NCI-H460 (cell line): ENCODE measurements at regions not wholly inside any gene's neighbourhood (a gene's known extent, or its start where the extent isn't known, plus 50 kb on each side); places are given as distances from the start of the nearest gene placed in this dataset.
"Not testable (repeated sequence)": the region's sequence is repeated elsewhere in the genome, so short reads cannot be mapped to it uniquely, and the experiment has no call there.

Source experiments
- DNase-seq: peaks from one replicate; pipeline ENCODE4 v3.0.0-alpha.2; 2016; ENCODE audit warnings: low read depth; ENCODE audit errors: extremely low read depth

DNA sequence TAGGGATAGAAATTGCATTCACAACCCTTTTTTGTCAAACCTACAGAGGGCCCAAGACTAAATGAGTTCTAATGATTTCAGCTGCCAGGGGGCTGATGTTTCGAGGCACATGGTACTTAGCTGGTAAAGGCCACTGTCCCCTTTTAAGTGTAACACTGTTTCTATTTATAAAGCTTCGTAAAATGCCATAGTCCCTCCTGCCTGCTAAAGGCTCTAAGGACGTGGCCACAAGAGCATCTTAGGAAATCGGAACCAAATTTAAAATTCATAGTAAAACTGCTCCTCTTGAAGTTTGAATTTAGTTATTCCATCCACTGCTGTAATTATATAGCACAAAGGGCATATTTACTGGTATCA, 170.3 kb upstream of the WWC1 start:
- no peak for DNase-seq

DNA sequence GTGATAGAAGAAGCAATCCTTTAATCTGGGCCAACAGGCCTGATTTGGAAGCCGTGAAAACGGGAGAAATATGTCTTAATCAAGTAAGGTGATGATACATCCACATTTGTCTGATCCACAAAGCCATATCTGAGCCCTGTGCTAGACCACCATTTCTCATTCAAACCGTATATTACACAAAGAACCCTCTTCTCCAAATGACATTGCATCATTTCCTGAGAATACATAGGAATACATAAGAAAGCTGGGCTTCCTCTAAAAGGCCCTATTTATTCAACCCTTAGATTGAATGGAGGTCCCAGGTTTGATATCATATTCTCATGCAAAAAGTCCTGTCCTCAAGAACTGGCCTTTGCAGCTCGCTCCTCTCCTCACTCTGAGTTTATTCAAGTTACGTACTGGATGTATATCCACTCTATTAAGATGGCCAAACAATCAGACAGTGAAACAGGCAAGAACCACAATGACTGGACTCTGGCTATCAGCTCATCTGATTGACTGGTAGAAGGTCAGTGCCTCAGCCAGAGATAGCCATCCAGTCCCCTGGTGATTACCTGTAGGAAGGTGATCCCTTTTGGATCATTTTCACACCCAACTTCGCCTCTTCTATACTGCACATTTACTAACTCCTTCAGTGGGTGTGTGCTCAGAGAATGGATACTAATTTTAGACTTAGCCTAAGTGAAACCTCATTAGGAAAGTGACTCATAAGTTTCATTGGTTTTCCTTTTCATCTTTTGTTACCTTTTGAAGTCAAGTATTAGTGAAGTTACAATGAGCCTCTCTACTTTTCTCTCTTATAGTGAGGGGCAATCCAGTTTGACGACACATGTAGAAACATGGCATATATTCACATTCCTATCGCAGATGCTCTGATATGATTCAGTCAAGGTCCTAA, 167.6 kb upstream of the WWC1 start:
- no peak for DNase-seq

- no peak for DNase-seq
Measured at GRCh38 chr5:168125445-168126199, 165.8 kb upstream of the WWC1 start.

DNA sequence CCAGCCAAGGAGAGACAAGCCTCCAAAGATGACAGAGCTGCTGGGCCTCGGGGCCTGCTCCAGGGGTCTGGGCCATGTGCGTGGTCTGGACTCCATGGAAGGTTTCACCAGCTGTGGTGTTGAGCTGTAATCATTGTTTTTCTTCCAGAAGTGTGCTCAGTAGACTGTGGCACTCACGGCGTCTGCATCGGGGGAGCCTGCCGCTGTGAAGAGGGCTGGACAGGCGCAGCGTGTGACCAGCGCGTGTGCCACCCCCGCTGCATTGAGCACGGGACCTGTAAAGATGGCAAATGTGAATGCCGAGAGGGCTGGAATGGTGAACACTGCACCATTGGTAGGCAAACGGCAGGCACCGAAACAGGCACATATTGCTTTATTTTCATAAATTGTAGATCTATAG, 164.8 kb upstream of the WWC1 start:
- no peak for DNase-seq

DNA sequence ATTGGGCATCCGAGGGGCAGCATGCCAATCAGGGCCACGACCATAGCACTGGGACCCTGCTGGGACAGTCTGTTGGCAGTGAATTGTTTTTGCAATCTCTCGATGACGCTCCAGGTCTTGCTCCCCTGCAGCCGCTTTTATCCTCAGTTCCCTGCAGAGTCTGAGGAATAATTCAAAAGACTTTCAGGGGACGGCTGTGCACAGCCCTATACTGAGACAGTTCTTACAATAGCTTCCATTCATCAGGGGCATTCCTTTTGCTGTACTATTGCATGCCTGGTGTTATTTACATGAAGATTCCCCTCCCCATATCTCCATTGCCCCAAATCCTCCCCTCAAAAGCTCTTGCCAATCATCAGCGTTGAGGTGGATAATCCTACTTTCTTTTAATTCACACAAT, 163.3 kb upstream of the WWC1 start:
- no peak for DNase-seq

DNA sequence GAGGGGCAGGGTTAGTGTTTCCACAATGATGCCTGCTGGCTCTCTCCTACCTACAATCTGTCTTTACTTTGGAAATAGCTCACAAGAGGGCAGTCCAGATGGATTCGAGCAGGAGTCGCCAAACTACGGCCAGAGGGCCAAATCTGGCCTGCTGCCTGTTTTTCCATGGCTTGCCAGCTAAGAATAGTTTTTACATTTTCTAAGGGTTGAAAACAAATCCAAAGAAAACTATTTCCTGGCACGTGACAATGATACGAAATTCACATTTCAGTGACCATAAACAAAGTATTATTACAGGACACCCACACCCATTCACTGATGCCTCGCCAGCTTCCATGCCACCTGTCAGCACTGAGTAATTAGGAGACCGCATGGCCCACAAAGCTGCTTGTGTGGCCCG, 162.9 kb upstream of the WWC1 start:
- no peak for DNase-seq

GRCh38 chr5:168131519-168131918, 159.9 kb upstream of the WWC1 start:
- DNase-seq = no peak

GRCh38 chr5:168132241-168132641, 159.2 kb upstream of the WWC1 start:
- no peak for DNase-seq

GRCh38 chr5:168135897-168136296, 155.5 kb upstream of the WWC1 start:
- DNase-seq = no peak

DNA sequence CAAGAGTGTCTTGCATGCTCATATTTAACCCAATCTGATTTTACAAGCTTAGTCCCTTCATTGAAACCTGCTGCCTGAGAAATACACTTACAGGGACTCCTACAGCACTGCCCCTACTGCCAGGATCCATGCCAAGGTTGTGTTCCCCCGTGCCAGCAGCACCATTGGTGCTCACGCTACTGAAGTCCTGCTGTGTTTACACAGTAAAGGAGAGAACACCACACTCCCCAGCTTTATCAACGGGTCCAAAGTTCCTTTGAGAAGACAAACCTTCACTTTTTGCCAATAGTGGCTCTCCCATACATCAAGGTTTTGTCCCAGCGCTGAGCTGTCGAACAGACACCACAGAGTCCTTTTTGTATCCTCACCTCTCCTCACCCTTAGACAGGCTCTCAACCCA, 155.1 kb upstream of the WWC1 start:
- no peak for DNase-seq

- DNase-seq = no peak
Measured at GRCh38 chr5:168137265-168137664, 154.2 kb upstream of the WWC1 start.

GRCh38 chr5:168140241-168140640, 151.2 kb upstream of the WWC1 start:
- DNase-seq = no peak

DNA sequence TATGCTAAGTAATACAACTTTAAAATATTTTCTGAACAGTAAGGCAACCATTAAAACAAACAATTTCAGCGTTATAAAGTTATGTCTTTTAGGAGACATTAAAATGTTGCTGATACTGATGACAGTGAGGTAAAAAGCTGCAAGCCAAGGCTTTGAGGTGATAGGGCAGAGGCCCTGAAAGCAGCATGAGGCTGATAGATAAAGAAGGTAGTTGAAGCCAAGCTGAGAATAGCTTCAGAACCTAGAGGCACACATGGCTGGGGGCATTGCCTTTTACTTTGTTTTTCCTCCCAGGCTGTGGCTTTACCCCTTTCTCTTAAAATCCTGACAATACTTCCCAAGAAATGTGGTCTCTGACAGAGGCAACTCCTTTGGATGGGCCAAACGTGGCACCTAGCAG, 149.0 kb upstream of the WWC1 start:
- DNase-seq = no peak

GRCh38 chr5:168143521-168143920, 147.9 kb upstream of the WWC1 start:
- not testable (repeated sequence) for DNase-seq

GRCh38 chr5:168147106-168147505, 144.3 kb upstream of the WWC1 start:
- DNase-seq = no peak

- DNase-seq = no peak
Measured at GRCh38 chr5:168147568-168148360, 143.7 kb upstream of the WWC1 start.

GRCh38 chr5:168151041-168151440, 140.4 kb upstream of the WWC1 start:
- no peak for DNase-seq

DNA sequence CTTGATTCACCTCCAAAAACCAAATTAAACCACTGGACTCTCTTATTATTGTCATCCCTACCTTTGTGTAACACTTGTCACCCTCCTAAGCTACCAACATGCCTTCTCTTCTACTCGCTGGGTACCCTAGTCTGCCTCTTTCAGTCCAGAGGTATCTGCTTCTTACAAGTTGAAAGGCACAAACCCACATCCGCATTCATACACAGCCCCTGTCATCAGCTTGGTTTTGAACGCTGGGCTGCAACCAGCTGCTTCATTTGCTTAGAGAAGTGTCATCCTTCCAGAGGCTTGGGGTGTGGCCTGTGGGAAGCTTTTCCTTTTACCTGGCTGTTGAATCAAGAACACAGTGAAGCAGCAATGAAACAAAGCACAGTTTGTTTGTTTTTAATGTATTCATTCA, 138.8 kb upstream of the WWC1 start:
- DNase-seq = no peak

- no peak for DNase-seq
Measured at GRCh38 chr5:168153263-168153875, 138.1 kb upstream of the WWC1 start.

DNA sequence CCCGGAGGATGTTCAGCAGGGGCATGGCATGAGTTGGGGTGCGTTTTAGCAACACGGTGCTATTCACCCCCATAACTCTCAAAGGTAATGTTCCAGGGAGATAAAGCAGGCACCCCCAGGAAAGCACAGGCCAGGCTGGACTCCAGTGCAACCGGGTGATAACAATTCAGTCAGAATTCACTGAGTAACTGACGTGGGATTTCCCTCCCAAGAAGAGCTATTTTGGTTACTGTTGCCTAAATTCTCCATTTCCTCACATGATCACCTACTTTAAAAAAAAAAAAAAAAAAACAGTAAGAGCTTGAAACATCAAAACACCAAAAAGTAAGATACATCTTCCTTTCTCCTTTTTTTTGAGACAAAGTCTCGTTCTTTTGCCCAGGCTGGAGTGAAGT, 137.6 kb upstream of the WWC1 start:
- no peak for DNase-seq

GRCh38 chr5:168155585-168155984, 135.9 kb upstream of the WWC1 start:
- no peak for DNase-seq
